ENCODE measurements at regions not wholly inside any gene's neighbourhood (a gene's known extent, or its start where the extent isn't known, plus 50 kb on each side); places are given as distances from the start of the nearest gene placed in this dataset.

GRCh38 chr2:18423636-18424035 lies 136.8 kb downstream of the RDH14 start:
- Mint-ChIP-seq H3K4me3 (no peak overlapping the region), H3K36me3 (ENCODE audit: insufficient read depth) (no peaks in the 10 kb centered on the region), H3K9me3 (no peaks in the 10 kb centered on the region), H3K4me1 (ENCODE audit: low read depth) (no peaks in the 10 kb centered on the region), H3K27me3 (ENCODE audit: low read depth) (peaks cover 6% of the 10 kb centered on the region)
- DNase-seq (no peak), ATAC-seq (no peak)

DNA sequence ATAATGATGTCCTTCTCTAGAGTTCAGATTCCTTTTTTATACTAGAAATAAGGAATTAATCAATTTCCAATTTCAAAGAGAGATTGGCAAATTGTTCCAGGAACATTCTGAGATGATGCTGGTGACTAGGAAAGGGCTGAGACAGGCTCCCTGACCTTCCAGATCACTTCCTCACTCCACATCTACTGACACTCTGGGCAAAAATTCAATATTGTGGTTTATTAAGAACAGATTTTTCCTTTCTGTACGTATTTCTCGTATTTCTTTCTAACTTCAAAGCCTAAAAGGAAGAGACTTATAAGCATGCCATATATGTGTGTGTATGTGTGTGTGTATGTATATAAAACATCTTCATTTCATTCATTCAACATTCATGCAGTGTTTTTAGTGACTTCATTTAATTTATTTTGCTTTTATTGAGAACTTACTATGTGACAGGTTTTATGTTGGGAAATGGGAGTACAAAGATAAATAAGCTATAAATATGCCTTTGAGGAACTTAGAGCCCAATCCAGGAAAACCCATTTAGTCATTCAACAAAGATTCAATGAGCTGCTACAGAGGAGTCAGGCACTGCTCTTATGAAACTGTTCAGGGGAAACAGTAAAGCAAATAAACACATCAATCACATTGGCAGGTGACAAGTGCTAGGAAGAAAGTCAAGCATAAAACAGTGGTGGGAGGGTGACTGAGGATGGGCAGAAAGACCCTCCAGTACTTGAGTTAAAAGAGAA lies 137.9 kb downstream of the RDH14 start:
- no peaks in the 10 kb centered on the region for H3K36me3 Mint-ChIP-seq (ENCODE audit: insufficient read depth)
- no peaks in the 10 kb centered on the region for H3K9me3 Mint-ChIP-seq
- peaks cover 6% of the 10 kb centered on the region for H3K27me3 Mint-ChIP-seq (ENCODE audit: low read depth)
- no peak for ATAC-seq
- no peaks in the 10 kb centered on the region for H3K4me1 Mint-ChIP-seq (ENCODE audit: low read depth)
- H3K4me3 Mint-ChIP-seq, result no peak overlapping the region
- DNase-seq, result no peak

DNA sequence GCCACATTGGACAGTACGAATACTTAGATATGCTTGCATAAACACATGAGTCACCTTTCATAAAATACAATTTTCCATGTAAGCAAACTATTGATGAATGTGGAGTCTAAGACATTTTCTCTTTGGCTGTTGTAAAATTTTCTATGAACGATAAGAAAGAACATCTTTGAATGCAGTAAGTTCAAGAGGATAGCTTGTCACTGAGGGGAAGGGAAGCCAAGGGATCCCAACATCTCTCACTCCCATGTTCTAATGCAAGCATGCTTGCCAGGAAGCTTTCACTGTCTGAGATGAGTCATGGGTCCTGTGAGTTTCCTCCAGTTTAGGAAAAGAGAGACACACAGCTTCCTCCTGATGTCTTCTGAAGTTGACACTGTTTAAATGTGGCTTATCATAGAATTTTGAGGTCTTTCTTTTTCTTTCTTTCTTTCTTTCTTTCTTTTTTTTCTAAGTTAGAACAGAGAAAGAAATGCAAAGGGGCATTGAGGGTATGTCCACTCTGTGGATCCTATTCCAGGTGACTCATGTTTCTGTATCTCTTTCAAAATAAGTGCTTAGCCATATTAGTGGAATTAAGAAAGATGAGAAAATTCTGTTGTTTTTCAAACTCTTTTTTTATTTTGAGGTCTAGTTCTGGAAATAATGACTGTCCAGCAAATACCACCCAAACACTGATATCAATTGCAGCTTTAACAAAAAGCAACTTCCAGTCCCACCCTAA lies 146.6 kb downstream of the RDH14 start:
- Mint-ChIP-seq H3K4me1 (ENCODE audit: low read depth) (no peaks in the 10 kb centered on the region), H3K4me3 (no peak overlapping the region), H3K27me3 (ENCODE audit: low read depth) (peaks cover 12% of the 10 kb centered on the region), H3K36me3 (ENCODE audit: insufficient read depth) (no peaks in the 10 kb centered on the region), H3K9me3 (no peaks in the 10 kb centered on the region)
- ATAC-seq (no peak), DNase-seq (no peak)

DNA sequence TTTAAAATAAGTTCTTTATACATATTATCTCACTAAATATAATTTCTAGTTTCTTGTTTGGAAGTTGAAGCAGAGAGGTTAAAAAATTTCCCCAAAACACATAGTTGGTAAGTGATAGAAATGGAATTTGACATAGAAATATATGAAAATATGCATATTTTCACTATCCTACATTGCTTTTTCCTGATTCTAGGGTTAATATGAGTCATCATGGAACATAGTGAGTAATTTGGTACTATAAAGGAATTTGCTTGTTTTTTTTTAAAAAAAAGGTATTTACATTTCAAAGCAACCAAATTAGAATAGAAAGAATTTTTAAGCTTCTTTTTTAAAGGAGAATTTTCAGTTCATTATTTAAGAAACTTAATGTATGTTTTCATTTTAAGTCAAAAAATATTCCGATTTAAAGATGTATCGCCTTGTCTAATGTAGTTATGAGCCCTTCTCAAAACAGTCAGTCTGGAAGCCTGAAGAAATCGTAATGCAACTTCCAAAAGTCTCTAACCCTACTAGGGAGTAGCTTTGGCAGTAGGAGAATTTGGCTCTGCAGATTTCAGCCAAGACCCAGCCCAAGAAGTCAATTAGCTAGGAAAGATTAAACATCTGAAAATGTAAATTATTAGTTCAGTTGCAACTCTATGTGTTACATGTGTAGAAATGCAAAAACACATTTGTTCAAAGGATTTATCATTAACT lies 147.3 kb downstream of the RDH14 start:
- DNase-seq (no peak), ATAC-seq (no peak)
- Mint-ChIP-seq H3K4me3 (no peak overlapping the region), H3K4me1 (ENCODE audit: low read depth) (no peaks in the 10 kb centered on the region), H3K9me3 (no peaks in the 10 kb centered on the region), H3K36me3 (ENCODE audit: insufficient read depth) (no peaks in the 10 kb centered on the region), H3K27me3 (ENCODE audit: low read depth) (peaks cover 12% of the 10 kb centered on the region)

GRCh38 chr2:18411626-18412025 lies 148.8 kb downstream of the RDH14 start:
- ATAC-seq (no peak), DNase-seq (no peak)
- Mint-ChIP-seq H3K4me1 (ENCODE audit: low read depth) (no peaks in the 10 kb centered on the region), H3K27me3 (ENCODE audit: low read depth) (peaks cover 12% of the 10 kb centered on the region), H3K9me3 (no peaks in the 10 kb centered on the region), H3K36me3 (ENCODE audit: insufficient read depth) (no peaks in the 10 kb centered on the region), H3K4me3 (no peak overlapping the region)

GRCh38 chr2:18410543-18410942 lies 149.9 kb downstream of the RDH14 start:
- no peaks in the 10 kb centered on the region for H3K4me1 Mint-ChIP-seq (ENCODE audit: low read depth)
- H3K36me3 Mint-ChIP-seq (ENCODE audit: insufficient read depth), result no peaks in the 10 kb centered on the region
- DNase-seq (no peak), ATAC-seq (no peak)
- no peak overlapping the region for H3K4me3 Mint-ChIP-seq
- H3K27me3 Mint-ChIP-seq (ENCODE audit: low read depth), result peaks cover 16% of the 10 kb centered on the region
- H3K9me3 Mint-ChIP-seq, result no peaks in the 10 kb centered on the region

DNA sequence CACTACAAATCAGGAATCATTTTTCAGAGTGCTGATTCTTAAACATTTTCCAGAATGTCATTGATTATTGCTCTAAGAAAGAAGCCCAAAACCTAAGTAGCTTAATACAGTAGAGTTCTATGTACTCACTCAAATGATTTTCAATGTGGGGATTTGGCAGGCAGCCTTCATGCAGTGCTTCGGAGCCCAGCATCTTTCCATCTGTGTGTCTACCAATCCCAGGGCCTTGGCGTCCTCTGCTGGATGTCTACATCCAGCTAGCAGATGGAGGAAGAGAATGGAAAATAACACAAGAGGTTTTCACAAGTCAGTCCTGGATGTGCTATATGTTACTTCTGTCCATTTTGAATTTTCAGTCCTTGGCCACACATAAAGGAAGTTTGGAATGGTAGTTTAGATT lies 151.8 kb downstream of the RDH14 start:
- Mint-ChIP-seq H3K9me3 (no peaks in the 10 kb centered on the region), H3K36me3 (ENCODE audit: insufficient read depth) (no peaks in the 10 kb centered on the region), H3K4me1 (ENCODE audit: low read depth) (no peaks in the 10 kb centered on the region), H3K4me3 (no peak overlapping the region), H3K27me3 (ENCODE audit: low read depth) (peaks cover 14% of the 10 kb centered on the region)
- DNase-seq, result no peak
- no peak for ATAC-seq

DNA sequence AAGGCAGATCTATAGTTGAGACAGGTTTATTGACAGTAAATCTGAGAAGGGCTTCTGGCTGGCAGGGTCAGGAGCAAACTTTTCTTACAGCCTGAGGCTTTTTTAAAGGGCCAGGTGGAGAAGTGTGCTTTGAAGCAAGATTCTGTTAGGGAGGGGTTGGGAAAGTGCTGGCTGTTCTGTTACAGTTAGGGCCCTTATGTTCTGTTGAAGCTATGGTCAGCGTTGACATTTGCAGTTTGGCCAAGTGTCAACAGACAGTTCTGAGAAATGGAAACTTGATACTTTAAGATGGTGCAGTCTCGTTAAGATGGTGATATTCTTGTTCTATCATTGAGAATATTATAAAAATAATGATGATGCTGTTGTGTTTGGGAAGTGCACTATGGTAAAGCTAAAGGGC lies 154.2 kb downstream of the RDH14 start:
- ATAC-seq (no peak), DNase-seq (no peak)
- peaks cover 10% of the 10 kb centered on the region for H3K27me3 Mint-ChIP-seq (ENCODE audit: low read depth)
- no peaks in the 10 kb centered on the region for H3K9me3 Mint-ChIP-seq
- no peak overlapping the region for H3K4me3 Mint-ChIP-seq
- H3K36me3 Mint-ChIP-seq (ENCODE audit: insufficient read depth), result no peaks in the 10 kb centered on the region
- H3K4me1 Mint-ChIP-seq (ENCODE audit: low read depth), result no peaks in the 10 kb centered on the region

GRCh38 chr2:18404708-18405107 lies 155.7 kb downstream of the RDH14 start:
- Mint-ChIP-seq H3K4me3 (no peak overlapping the region), H3K27me3 (ENCODE audit: low read depth) (peaks cover 7% of the 10 kb centered on the region), H3K36me3 (ENCODE audit: insufficient read depth) (no peaks in the 10 kb centered on the region), H3K9me3 (no peaks in the 10 kb centered on the region), H3K4me1 (ENCODE audit: low read depth) (no peaks in the 10 kb centered on the region)
- DNase-seq (no peak), ATAC-seq (no peak)

DNA sequence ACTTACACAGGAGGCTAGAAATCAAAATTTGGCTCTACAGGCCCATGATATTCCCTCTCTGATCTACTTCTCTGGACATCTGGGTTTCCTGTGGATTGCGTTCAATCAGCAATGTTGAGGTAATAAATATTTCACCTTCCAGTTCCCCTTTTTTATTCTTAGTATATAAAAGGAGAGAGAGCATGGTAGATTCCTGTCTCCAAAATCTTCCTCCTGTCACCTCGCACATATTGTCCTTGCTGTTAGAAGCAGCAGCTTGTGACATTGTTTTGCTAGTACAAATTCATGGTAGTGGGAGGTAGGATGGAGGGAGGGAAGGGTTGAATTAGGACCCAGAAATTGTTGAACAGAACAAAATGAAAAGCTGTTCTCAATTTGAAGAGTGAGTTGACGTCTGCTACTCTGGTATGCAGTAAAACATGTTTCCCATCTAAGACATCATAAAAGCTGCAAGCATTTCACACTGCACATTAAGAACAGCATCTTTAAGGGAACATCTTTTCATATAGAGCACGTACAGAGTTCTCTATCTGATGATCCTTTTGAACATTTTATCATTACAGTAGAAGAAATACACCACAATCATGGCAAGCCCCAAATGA lies 156.4 kb downstream of the RDH14 start:
- H3K9me3 Mint-ChIP-seq, result no peaks in the 10 kb centered on the region
- H3K36me3 Mint-ChIP-seq (ENCODE audit: insufficient read depth), result no peaks in the 10 kb centered on the region
- DNase-seq, result no peak
- H3K4me1 Mint-ChIP-seq (ENCODE audit: low read depth), result no peaks in the 10 kb centered on the region
- H3K4me3 Mint-ChIP-seq, result no peak overlapping the region
- peaks cover 7% of the 10 kb centered on the region for H3K27me3 Mint-ChIP-seq (ENCODE audit: low read depth)
- ATAC-seq, result no peak

DNA sequence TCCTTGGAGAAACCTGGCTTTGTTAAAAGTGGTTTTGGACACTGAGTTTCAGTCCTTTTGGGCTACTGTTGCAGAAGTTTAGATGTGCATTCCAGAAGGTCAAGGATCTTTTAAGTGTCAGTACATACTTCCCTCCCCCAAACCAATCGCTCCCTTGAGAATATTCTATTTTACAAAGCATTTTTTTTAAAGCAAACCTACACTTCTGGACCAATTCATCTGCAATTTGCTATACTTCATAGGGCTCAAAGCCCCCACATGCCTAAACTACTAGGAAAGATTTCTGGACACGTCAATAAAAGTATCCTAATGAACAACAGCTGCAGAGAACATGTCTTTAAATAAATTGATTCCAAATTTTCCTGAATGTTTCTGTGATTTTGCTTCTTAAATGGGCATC lies 157.6 kb downstream of the RDH14 start:
- no peak overlapping the region for H3K4me3 Mint-ChIP-seq
- H3K36me3 Mint-ChIP-seq (ENCODE audit: insufficient read depth), result no peaks in the 10 kb centered on the region
- ATAC-seq, result no peak
- H3K27me3 Mint-ChIP-seq (ENCODE audit: low read depth), result peaks cover 7% of the 10 kb centered on the region
- DNase-seq, result no peak
- no peaks in the 10 kb centered on the region for H3K4me1 Mint-ChIP-seq (ENCODE audit: low read depth)
- no peaks in the 10 kb centered on the region for H3K9me3 Mint-ChIP-seq

GRCh38 chr2:18401471-18401870 lies 159.0 kb downstream of the RDH14 start:
- DNase-seq (no peak), ATAC-seq (no peak)
- no peaks in the 10 kb centered on the region for H3K4me1 Mint-ChIP-seq (ENCODE audit: low read depth)
- H3K4me3 Mint-ChIP-seq, result no peak overlapping the region
- peaks cover 7% of the 10 kb centered on the region for H3K27me3 Mint-ChIP-seq (ENCODE audit: low read depth)
- H3K36me3 Mint-ChIP-seq (ENCODE audit: insufficient read depth), result no peaks in the 10 kb centered on the region
- H3K9me3 Mint-ChIP-seq, result no peaks in the 10 kb centered on the region

DNA sequence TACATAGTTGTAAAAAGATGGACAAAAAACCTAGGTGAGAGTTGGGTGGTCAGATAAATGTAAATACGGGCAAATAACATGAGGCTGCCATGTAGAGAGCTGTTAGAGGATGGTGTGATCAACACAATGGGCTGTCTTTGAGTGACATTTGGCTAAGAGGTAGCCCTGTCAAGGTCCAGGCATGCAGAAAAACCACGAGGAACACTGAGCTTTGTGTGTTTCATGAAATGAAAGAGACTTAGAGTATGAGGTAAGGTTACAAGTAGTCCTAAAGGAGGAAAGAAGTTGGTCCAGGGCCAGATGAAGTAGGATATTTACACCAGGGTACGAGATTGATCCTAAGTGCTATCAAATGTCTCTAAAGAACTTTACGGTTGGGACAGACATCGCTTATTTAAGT lies 160.9 kb downstream of the RDH14 start:
- no peak for DNase-seq
- H3K36me3 Mint-ChIP-seq (ENCODE audit: insufficient read depth), result no peaks in the 10 kb centered on the region
- ATAC-seq, result no peak

DNA sequence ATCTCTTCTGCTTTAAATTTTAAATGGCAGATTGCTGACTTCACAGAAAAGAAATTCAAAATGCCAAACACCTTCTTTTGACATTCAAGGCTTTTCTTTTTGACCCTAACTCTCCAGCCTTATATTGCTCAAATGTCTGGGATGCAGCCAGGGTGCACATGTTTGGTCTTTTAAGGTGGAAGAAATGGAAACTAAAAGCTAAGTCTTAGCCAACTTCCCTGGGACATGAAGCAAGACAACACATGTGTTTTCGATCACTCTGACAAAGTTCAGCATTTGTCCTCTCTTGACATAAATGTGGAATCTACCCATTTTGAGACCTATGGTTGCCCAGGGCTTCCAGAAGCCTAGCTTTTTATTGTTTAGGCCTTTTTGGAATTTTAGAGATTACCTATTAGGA lies 161.6 kb downstream of the RDH14 start:
- Mint-ChIP-seq H3K4me1 (ENCODE audit: low read depth) (no peaks in the 10 kb centered on the region), H3K4me3 (no peak overlapping the region), H3K36me3 (ENCODE audit: insufficient read depth) (no peaks in the 10 kb centered on the region), H3K9me3 (no peaks in the 10 kb centered on the region), H3K27me3 (ENCODE audit: low read depth) (peaks cover 3% of the 10 kb centered on the region)
- DNase-seq (no peak), ATAC-seq (no peak)

More for the DNA sequence above, 160.9 kb downstream of the RDH14 start:
- Mint-ChIP-seq H3K4me1 (ENCODE audit: low read depth) (no peaks in the 10 kb centered on the region), H3K27me3 (ENCODE audit: low read depth) (peaks cover 3% of the 10 kb centered on the region), H3K9me3 (no peaks in the 10 kb centered on the region), H3K4me3 (no peak overlapping the region)
